Stomach (tissue), 4 donors: ENCODE measurements at regions not wholly inside any gene's neighbourhood (a gene's known extent, or its start where the extent isn't known, plus 50 kb on each side); places are given as distances from the start of the nearest gene placed in this dataset.

ENCODE experiments used
- CTCF ChIP-seq, 7 experiments: fragments of 450-650 bp in 4 of 7; fragments of 200-600 bp in 3 of 7; sonication (generic) in 3 of 7; IDR thresholded peaks; one replicate each; pipeline ENCODE4 v1.5.1; 2016 to 2019; ENCODE audit warnings: antibody characterized with exemption in 7 of 7, control low read depth in 2 of 7, mild to moderate bottlenecking in 1 of 7
- EP300 ChIP-seq: sonication (generic); formaldehyde crosslinking; IDR thresholded peaks from one replicate; pipeline ENCODE4 v1.6.1; 2017; ENCODE audit warnings: antibody characterized with exemption

DNA sequence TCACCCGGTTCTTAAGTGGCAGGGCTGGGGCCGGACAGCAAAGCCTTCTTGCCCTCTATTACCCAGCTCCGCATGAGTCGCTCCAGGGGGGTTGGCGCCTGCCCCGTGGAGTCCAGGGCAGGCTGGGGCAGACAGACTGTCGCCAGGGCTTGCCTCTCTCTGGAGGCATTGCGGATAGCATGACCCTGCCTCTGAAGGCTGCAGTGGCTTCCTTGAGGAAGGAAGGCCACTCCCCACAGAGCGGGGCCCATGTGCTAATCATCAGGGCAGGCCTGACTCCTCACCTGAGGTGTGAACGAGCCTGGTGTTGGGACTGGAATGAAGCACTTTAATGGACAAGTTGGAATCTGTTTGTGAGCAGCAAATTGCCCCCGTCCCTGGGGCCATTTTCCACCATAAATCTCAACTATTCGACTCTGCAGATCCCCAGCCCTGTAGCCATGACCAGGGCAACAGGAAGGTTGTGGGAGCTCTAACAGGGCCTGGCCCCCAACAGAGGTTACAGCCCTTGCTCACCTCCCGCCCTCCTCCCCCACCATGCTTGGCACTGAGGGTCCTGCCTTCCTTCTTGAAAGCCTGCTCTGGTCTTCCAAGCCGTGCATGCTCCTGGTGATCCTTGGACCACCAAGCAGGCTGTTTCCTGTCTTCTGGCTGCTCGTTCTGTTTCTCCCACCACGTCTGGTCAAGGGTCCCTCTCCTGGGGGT is 144.9 kb upstream of the HAAO start:
- TF ChIP-seq CTCF (IDR thresholded peaks at IDR 0.05) (no peak), EP300 (no peak)
